HEK293 (cell line): ENCODE measurements at regions not wholly inside any gene's neighbourhood (a gene's known extent, or its start where the extent isn't known, plus 50 kb on each side); places are given as distances from the start of the nearest gene placed in this dataset.

Experiments used
- GLIS1 ChIP-seq: fragments of 450-650 bp; formaldehyde crosslinking; IDR thresholded peaks from 2 replicates; pipeline ENCODE4 v1.5.1; 2016; ENCODE audit warnings: missing biosample characterization, missing genetic modification characterization
- TCF7L2 ChIP-seq: IDR thresholded peaks from 2 replicates; pipeline ENCODE4 v1.6.1; 2011; ENCODE audit warnings: low read depth, mild to moderate bottlenecking, inconsistent platforms, low read length, moderate library complexity, borderline replicate concordance
- ZNF24 ChIP-seq: fragments of 450-650 bp; formaldehyde crosslinking; IDR thresholded peaks from 2 replicates; pipeline ENCODE4 v1.5.1; 2016; ENCODE audit warnings: missing biosample characterization, missing genetic modification characterization
- ZNF37A ChIP-seq: fragments of 450-650 bp; IDR thresholded peaks from 2 replicates; pipeline ENCODE4 v1.5.1; 2018; ENCODE audit warnings: missing biosample characterization, missing genetic modification characterization
- TF ChIP-seq, protein P1 (sequence below): fragments of 450-650 bp; formaldehyde crosslinking; IDR thresholded peaks from 2 replicates; pipeline ENCODE4 v1.5.1; 2016; ENCODE audit warnings: missing biosample characterization, missing genetic modification characterization
- TF ChIP-seq, protein P2 (sequence below): fragments of 450-650 bp; formaldehyde crosslinking; IDR thresholded peaks from 2 replicates; pipeline ENCODE4 v1.5.1; 2016; ENCODE audit warnings: missing biosample characterization, missing genetic modification characterization

DNA sequence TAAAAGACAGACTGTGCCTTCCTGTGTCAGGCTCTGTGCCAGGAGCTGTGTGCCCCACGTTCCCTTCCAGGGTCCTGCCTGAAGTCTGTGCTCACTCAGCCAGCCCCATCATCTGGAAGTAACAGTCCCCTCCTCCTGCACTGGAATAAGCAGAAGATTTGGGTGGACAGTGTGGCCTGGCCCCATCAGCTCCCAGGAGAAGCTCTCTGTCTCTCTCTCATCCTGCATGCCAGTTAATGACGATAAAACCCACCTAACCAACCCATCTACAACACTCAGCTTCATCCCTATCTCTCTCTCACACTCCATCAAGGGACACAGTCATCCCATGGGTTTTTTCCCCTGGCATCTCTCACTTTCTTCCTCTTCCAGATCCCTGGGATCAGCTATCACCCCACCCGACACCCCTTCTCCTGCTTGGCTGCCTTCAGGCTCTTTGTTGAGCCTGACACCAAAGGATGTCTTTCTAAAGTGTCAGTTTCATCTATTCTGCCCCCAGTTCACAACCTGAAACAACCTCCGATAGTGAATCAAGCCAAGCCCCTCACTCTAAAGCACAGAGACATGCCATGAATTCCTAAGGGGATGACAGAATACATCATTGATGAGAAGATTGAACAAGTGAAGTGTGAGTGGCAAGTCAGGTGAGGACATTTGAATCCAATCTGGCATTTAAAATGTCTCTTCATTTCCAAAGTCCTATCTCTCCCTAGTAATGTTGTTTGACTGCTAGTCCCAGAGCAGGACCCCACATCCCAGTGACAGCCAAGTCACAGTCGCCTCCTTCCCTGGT lies 91.4 kb upstream of the TOP3B start:
- TF ChIP-seq, protein P1, sequence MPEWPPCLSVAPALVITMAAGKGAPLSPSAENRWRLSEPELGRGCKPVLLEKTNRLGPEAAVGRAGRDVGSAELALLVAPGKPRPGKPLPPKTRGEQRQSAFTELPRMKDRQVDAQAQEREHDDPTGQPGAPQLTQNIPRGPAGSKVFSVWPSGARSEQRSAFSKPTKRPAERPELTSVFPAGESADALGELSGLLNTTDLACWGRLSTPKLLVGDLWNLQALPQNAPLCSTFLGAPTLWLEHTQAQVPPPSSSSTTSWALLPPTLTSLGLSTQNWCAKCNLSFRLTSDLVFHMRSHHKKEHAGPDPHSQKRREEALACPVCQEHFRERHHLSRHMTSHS = no peak
- TF ChIP-seq GLIS1 (tag by site-specific recombination) (no peak), ZNF37A (no peak), ZNF24 (tag by site-specific recombination) (no peak), TCF7L2 (no peak)
- TF ChIP-seq, protein P2, sequence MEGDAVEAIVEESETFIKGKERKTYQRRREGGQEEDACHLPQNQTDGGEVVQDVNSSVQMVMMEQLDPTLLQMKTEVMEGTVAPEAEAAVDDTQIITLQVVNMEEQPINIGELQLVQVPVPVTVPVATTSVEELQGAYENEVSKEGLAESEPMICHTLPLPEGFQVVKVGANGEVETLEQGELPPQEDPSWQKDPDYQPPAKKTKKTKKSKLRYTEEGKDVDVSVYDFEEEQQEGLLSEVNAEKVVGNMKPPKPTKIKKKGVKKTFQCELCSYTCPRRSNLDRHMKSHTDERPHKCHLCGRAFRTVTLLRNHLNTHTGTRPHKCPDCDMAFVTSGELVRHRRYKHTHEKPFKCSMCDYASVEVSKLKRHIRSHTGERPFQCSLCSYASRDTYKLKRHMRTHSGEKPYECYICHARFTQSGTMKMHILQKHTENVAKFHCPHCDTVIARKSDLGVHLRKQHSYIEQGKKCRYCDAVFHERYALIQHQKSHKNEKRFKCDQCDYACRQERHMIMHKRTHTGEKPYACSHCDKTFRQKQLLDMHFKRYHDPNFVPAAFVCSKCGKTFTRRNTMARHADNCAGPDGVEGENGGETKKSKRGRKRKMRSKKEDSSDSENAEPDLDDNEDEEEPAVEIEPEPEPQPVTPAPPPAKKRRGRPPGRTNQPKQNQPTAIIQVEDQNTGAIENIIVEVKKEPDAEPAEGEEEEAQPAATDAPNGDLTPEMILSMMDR (tag by site-specific recombination) = no peak
